ENCODE measurements at regions not wholly inside any gene's neighbourhood (a gene's known extent, or its start where the extent isn't known, plus 50 kb on each side); places are given as distances from the start of the nearest gene placed in this dataset.

GRCh38 chr1:80882553-80882952 is 918.2 kb upstream of the ADGRL2 start:
- TF ChIP-seq EZH2phosphoT487 (IDR thresholded peaks at IDR 0.05; ENCODE audit: insufficient read depth, low read depth) (no peak), EZH2 (IDR thresholded peaks at IDR 0.05; ENCODE audit: insufficient read depth, poor library complexity, severe bottlenecking) (no peak)

All from GM23248 (cell line).